B cell (primary cell): ENCODE measurements at regions not wholly inside any gene's neighbourhood (a gene's known extent, or its start where the extent isn't known, plus 50 kb on each side); places are given as distances from the start of the nearest gene placed in this dataset.

ENCODE experiments used
- EZH2 ChIP-seq: IDR thresholded peaks from 2 replicates; pipeline ENCODE4 v1.6.1; 2012; ENCODE audit warnings: borderline replicate concordance, low read depth, mild to moderate bottlenecking, moderate library complexity, low read length; ENCODE audit not compliant: insufficient read depth, poor library complexity, severe bottlenecking
- TF ChIP-seq, protein P1 (sequence below): fragments of 200-600 bp; IDR thresholded peaks from one replicate; pipeline ENCODE4 v1.8.0; 2022; ENCODE audit warnings: antibody characterized with exemption, mild to moderate bottlenecking

DNA sequence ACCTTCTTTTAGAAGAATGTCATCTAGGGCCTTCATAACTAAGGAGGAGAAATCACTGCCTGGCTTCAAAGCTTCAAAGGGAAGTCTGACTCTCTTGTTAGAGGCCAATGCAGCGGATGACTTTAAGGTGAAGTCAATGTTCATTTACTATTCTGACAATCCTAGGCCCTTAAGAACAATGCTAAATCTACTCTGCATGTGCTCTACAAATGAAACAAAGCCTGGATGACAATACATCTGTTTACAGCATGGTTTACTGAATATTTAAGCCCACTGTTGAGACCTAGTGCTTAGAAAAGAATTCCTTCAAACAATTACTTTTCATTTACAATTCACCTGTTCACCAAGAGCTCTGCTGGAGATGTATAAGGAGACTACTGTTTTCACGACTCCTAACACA is 160.4 kb upstream of the EPHA3 start:
- TF ChIP-seq, protein P1, sequence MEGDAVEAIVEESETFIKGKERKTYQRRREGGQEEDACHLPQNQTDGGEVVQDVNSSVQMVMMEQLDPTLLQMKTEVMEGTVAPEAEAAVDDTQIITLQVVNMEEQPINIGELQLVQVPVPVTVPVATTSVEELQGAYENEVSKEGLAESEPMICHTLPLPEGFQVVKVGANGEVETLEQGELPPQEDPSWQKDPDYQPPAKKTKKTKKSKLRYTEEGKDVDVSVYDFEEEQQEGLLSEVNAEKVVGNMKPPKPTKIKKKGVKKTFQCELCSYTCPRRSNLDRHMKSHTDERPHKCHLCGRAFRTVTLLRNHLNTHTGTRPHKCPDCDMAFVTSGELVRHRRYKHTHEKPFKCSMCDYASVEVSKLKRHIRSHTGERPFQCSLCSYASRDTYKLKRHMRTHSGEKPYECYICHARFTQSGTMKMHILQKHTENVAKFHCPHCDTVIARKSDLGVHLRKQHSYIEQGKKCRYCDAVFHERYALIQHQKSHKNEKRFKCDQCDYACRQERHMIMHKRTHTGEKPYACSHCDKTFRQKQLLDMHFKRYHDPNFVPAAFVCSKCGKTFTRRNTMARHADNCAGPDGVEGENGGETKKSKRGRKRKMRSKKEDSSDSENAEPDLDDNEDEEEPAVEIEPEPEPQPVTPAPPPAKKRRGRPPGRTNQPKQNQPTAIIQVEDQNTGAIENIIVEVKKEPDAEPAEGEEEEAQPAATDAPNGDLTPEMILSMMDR, result no peak
- TF ChIP-seq EZH2, result no peak
